IMR-90 (cell line): ENCODE measurements at regions not wholly inside any gene's neighbourhood (a gene's known extent, or its start where the extent isn't known, plus 50 kb on each side); places are given as distances from the start of the nearest gene placed in this dataset.

Source experiments
- BHLHE40 ChIP-seq: fragments of 150-350 bp; IDR thresholded peaks from 2 replicates; pipeline ENCODE4 v1.6.1; 2016; ENCODE audit warnings: mild to moderate bottlenecking, low read depth, low read length
- TF ChIP-seq, protein P1 (sequence below): conservative IDR thresholded peaks from 2 replicates; pipeline ENCODE4 v1.5.1; 2012; ENCODE audit warnings: mild to moderate bottlenecking, low read depth, low read length, improper control_type of control experiment

- TF ChIP-seq, protein P1, sequence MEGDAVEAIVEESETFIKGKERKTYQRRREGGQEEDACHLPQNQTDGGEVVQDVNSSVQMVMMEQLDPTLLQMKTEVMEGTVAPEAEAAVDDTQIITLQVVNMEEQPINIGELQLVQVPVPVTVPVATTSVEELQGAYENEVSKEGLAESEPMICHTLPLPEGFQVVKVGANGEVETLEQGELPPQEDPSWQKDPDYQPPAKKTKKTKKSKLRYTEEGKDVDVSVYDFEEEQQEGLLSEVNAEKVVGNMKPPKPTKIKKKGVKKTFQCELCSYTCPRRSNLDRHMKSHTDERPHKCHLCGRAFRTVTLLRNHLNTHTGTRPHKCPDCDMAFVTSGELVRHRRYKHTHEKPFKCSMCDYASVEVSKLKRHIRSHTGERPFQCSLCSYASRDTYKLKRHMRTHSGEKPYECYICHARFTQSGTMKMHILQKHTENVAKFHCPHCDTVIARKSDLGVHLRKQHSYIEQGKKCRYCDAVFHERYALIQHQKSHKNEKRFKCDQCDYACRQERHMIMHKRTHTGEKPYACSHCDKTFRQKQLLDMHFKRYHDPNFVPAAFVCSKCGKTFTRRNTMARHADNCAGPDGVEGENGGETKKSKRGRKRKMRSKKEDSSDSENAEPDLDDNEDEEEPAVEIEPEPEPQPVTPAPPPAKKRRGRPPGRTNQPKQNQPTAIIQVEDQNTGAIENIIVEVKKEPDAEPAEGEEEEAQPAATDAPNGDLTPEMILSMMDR: no peak
- TF ChIP-seq BHLHE40: no peak
Measured at GRCh38 chr10:78351809-78352208, 318.1 kb downstream of the RPS24 start.
